WTC11 (cell line): ENCODE measurements at regions not wholly inside any gene's neighbourhood (a gene's known extent, or its start where the extent isn't known, plus 50 kb on each side); places are given as distances from the start of the nearest gene placed in this dataset.

Source experiments
- ATAC-seq: fragments of 200-7000 bp; cut with Tn5 transposase; 2 replicates; pipeline ENCODE4 v1.10.0; 2021; ENCODE audit warnings: mild to moderate bottlenecking, moderate library complexity
- CTCF ChIA-PET: fragments of 300-600 bp; sonication (Branson Sonifier 250); formaldehyde crosslinking; loops from one replicate; lab custom pipeline; 2021; ENCODE audit warnings: antibody characterized with exemption; lab: Charles Lee
- POLR2A ChIA-PET: fragments of 350-600 bp; sonication (Branson Sonifier 250); formaldehyde crosslinking; loops from one replicate; lab custom pipeline; 2021; ENCODE audit warnings: antibody characterized with exemption; lab: Charles Lee
- DNase-seq: peaks from one replicate; pipeline ENCODE4 v3.0.0; 2021; ENCODE audit warnings: low spot score
- H3K27ac Mint-ChIP-seq: 2 replicates; pipeline ENCODE4 v1.8.0; 2021; ENCODE audit warnings: mixed read lengths
- H3K27me3 Mint-ChIP-seq: 2 replicates; pipeline ENCODE4 v1.8.0; 2021; ENCODE audit warnings: low read depth, mild to moderate bottlenecking, moderate library complexity, mixed read lengths
- H3K36me3 Mint-ChIP-seq: 2 replicates; pipeline ENCODE4 v1.8.0; 2021; ENCODE audit warnings: mixed read lengths
- H3K4me1 Mint-ChIP-seq: 2 replicates; pipeline ENCODE4 v1.8.0; 2022; ENCODE audit warnings: mixed read lengths
- H3K4me3 Mint-ChIP-seq: 2 replicates; pipeline ENCODE4 v1.8.0; 2021; ENCODE audit warnings: mild to moderate bottlenecking, moderate library complexity, mixed read lengths
- H3K9me3 Mint-ChIP-seq: 2 replicates; pipeline ENCODE4 v1.8.0; 2021; ENCODE audit warnings: mixed read lengths
- E2F5 ChIP-seq: sonication (generic); formaldehyde crosslinking; IDR thresholded peaks from 2 replicates; pipeline ENCODE4 v1.8.1; 2022; ENCODE audit warnings: mild to moderate bottlenecking, moderate library complexity, missing genetic modification reagents
- HMGA2 ChIP-seq: fragments of 250-450 bp; sonication (Bioruptor Pico); IDR thresholded peaks from 2 replicates; pipeline ENCODE4 v1.4.0; 2021; ENCODE audit warnings: mild to moderate bottlenecking, moderate library complexity
- IRF2 ChIP-seq: sonication (generic); formaldehyde crosslinking; IDR thresholded peaks from 2 replicates; pipeline ENCODE4 v1.8.0; 2022; ENCODE audit warnings: low read depth, missing genetic modification reagents, borderline replicate concordance
- JUN ChIP-seq: sonication (generic); formaldehyde crosslinking; IDR thresholded peaks from 2 replicates; pipeline ENCODE4 v1.8.0; 2023; ENCODE audit warnings: mild to moderate bottlenecking, missing genetic modification reagents
- NFATC4 ChIP-seq: fragments of 250-450 bp; sonication (Bioruptor Pico); IDR thresholded peaks from 2 replicates; pipeline ENCODE4 v1.9.0; 2021; ENCODE audit warnings: mild to moderate bottlenecking
- RORB ChIP-seq: fragments of 250-450 bp; sonication (Bioruptor Pico); IDR thresholded peaks from 2 replicates; pipeline ENCODE4 v1.9.0; 2021; ENCODE audit warnings: mild to moderate bottlenecking
- SMAD3 ChIP-seq: sonication (generic); formaldehyde crosslinking; IDR thresholded peaks from 2 replicates; pipeline ENCODE4 v1.8.0; 2022; ENCODE audit warnings: missing genetic modification reagents, mild to moderate bottlenecking, borderline replicate concordance
- SOX15 ChIP-seq: fragments of 250-450 bp; sonication (Bioruptor Pico); IDR thresholded peaks from 2 replicates; pipeline ENCODE4 v1.9.0; 2021; ENCODE audit warnings: mild to moderate bottlenecking
- TEAD4 ChIP-seq: sonication (generic); formaldehyde crosslinking; IDR thresholded peaks from 2 replicates; pipeline ENCODE4 v1.8.0; 2022; ENCODE audit warnings: mild to moderate bottlenecking, missing genetic modification reagents
- TP53 ChIP-seq: sonication (generic); formaldehyde crosslinking; IDR thresholded peaks from 2 replicates; pipeline ENCODE4 v1.8.1; 2023; ENCODE audit warnings: mild to moderate bottlenecking, missing genetic modification reagents
- ZNF219 ChIP-seq: sonication (generic); formaldehyde crosslinking; IDR thresholded peaks from 2 replicates; pipeline ENCODE4 v1.8.0; 2023; ENCODE audit warnings: missing genetic modification reagents, mild to moderate bottlenecking, borderline replicate concordance
- ZNF232 ChIP-seq: sonication (generic); formaldehyde crosslinking; IDR thresholded peaks from 2 replicates; pipeline ENCODE4 v1.8.0; 2022; ENCODE audit warnings: mild to moderate bottlenecking, missing genetic modification reagents
- ZNF317 ChIP-seq: sonication (generic); formaldehyde crosslinking; IDR thresholded peaks from 2 replicates; pipeline ENCODE4 v1.8.1; 2023; ENCODE audit warnings: low read depth, mild to moderate bottlenecking, moderate library complexity, missing genetic modification reagents, borderline replicate concordance
- ZNF423 ChIP-seq: fragments of 250-450 bp; sonication (Bioruptor Pico); IDR thresholded peaks from 2 replicates; pipeline ENCODE4 v2.1.2; 2022; ENCODE audit warnings: mild to moderate bottlenecking, moderate library complexity
- ZSCAN18 ChIP-seq: fragments of 250-450 bp; sonication (Bioruptor Pico); IDR thresholded peaks from 2 replicates; pipeline ENCODE4 v2.1.2; 2022; ENCODE audit warnings: mild to moderate bottlenecking, moderate library complexity
- TF ChIP-seq, protein P1 (sequence below): sonication (generic); formaldehyde crosslinking; IDR thresholded peaks from 2 replicates; pipeline ENCODE4 v1.8.1; 2022; ENCODE audit warnings: missing genetic modification reagents, borderline replicate concordance
- TF ChIP-seq, protein P2 (sequence below): fragments of 250-450 bp; sonication (Bioruptor Pico); IDR thresholded peaks from 2 replicates; pipeline ENCODE4 v1.9.0; 2021; ENCODE audit warnings: moderate library complexity, mild to moderate bottlenecking, inconsistent platforms, borderline replicate concordance
- TF ChIP-seq, protein P3 (sequence below): sonication (generic); formaldehyde crosslinking; conservative IDR thresholded peaks from 2 replicates; pipeline ENCODE4 v1.8.1; 2022; ENCODE audit warnings: mild to moderate bottlenecking, missing genetic modification reagents
- TF ChIP-seq, protein P4 (sequence below): sonication (generic); formaldehyde crosslinking; IDR thresholded peaks from 2 replicates; pipeline ENCODE4 v1.8.1; 2022; ENCODE audit warnings: low read depth, mild to moderate bottlenecking, moderate library complexity, missing genetic modification reagents, borderline replicate concordance
- TF ChIP-seq, protein P5 (sequence below): sonication (generic); formaldehyde crosslinking; IDR thresholded peaks from 2 replicates; pipeline ENCODE4 v1.8.0; 2022; ENCODE audit warnings: mild to moderate bottlenecking, missing genetic modification reagents
- TF ChIP-seq, protein P6 (sequence below): sonication (generic); formaldehyde crosslinking; IDR thresholded peaks from 2 replicates; pipeline ENCODE4 v1.8.0; 2022; ENCODE audit warnings: missing genetic modification reagents

GRCh38 chr2:81714817-81715216, 1410.3 kb upstream of the LRRTM1 start:
- Mint-ChIP-seq H3K27me3 (no peaks in the 10 kb centered on the region), H3K27ac (no peak overlapping the region), H3K36me3 (no peaks in the 10 kb centered on the region), H3K4me3 (no peak overlapping the region), H3K9me3 (peaks cover 6% of the 10 kb centered on the region; the same call in 1 of the 2 replicates), H3K4me1 (peaks cover 11% of the 10 kb centered on the region)
- TF ChIP-seq, protein P1, sequence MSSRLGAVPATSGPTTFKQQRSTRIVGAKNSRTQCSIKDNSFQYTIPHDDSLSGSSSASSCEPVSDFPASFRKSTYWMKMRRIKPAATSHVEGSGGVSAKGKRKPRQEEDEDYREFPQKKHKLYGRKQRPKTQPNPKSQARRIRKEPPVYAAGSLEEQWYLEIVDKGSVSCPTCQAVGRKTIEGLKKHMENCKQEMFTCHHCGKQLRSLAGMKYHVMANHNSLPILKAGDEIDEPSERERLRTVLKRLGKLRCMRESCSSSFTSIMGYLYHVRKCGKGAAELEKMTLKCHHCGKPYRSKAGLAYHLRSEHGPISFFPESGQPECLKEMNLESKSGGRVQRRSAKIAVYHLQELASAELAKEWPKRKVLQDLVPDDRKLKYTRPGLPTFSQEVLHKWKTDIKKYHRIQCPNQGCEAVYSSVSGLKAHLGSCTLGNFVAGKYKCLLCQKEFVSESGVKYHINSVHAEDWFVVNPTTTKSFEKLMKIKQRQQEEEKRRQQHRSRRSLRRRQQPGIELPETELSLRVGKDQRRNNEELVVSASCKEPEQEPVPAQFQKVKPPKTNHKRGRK, result no peak
- TF ChIP-seq, protein P2, sequence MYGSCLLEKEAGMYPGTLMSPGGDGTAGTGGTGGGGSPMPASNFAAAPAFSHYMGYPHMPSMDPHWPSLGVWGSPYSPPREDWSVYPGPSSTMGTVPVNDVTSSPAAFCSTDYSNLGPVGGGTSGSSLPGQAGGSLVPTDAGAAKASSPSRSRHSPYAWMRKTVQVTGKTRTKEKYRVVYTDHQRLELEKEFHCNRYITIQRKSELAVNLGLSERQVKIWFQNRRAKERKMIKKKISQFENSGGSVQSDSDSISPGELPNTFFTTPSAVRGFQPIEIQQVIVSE (CRISPR knock-in tag), result no peak
- TF ChIP-seq, protein P3, sequence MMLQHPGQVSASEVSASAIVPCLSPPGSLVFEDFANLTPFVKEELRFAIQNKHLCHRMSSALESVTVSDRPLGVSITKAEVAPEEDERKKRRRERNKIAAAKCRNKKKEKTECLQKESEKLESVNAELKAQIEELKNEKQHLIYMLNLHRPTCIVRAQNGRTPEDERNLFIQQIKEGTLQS (CRISPR knock-in tag), result no peak
- TF ChIP-seq RORB (CRISPR knock-in tag) (no peak), ZSCAN18 (CRISPR knock-in tag) (no peak), JUN (no peak), IRF2 (CRISPR knock-in tag) (no peak), ZNF423 (CRISPR knock-in tag) (no peak), ZNF232 (CRISPR knock-in tag) (no peak)
- TF ChIP-seq, protein P4, sequence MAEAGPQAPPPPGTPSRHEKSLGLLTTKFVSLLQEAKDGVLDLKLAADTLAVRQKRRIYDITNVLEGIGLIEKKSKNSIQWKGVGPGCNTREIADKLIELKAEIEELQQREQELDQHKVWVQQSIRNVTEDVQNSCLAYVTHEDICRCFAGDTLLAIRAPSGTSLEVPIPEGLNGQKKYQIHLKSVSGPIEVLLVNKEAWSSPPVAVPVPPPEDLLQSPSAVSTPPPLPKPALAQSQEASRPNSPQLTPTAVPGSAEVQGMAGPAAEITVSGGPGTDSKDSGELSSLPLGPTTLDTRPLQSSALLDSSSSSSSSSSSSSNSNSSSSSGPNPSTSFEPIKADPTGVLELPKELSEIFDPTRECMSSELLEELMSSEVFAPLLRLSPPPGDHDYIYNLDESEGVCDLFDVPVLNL, result no peak
- POLR2A ChIA-PET, result no interaction called here
- DNase-seq (no peak), ATAC-seq (no peak)
- CTCF ChIA-PET, result no interaction called here

GRCh38 chr2:81706856-81707255, 1402.3 kb upstream of the LRRTM1 start:
- TF ChIP-seq NFATC4 (CRISPR knock-in tag), result no peak
- no peak for TF ChIP-seq ZNF232 (CRISPR knock-in tag)
- no peak for TF ChIP-seq ZNF317 (CRISPR knock-in tag)
- no peak for TF ChIP-seq TP53 (CRISPR knock-in tag)
- TF ChIP-seq TEAD4, result no peak
- TF ChIP-seq, all 79 proteins: peak for 0
- Mint-ChIP-seq H3K27me3 (no peaks in the 10 kb centered on the region), H3K36me3 (no peaks in the 10 kb centered on the region), H3K9me3 (no peaks in the 10 kb centered on the region), H3K27ac (no peak overlapping the region), H3K4me3 (no peak overlapping the region), H3K4me1 (no peaks in the 10 kb centered on the region)
- POLR2A ChIA-PET, result no interaction called here
- CTCF ChIA-PET, result interaction anchor here (0.6 kb wide), 1 partner anchor 432 kb away, joined by 3 read pairs; no protein-coding TSS in a partner anchor
- no peak for ATAC-seq
- no peak for DNase-seq

- Mint-ChIP-seq H3K27ac (no peak overlapping the region), H3K4me1 (no peaks in the 10 kb centered on the region), H3K36me3 (no peaks in the 10 kb centered on the region), H3K4me3 (no peak overlapping the region), H3K9me3 (no peaks in the 10 kb centered on the region), H3K27me3 (no peaks in the 10 kb centered on the region)
- no peak for ATAC-seq
- ChIA-PET POLR2A (no interaction called here), CTCF (no interaction called here)
- no peak for DNase-seq
- TF ChIP-seq JUN, result no peak
- TF ChIP-seq IRF2 (CRISPR knock-in tag), result no peak
- TF ChIP-seq, protein P5, sequence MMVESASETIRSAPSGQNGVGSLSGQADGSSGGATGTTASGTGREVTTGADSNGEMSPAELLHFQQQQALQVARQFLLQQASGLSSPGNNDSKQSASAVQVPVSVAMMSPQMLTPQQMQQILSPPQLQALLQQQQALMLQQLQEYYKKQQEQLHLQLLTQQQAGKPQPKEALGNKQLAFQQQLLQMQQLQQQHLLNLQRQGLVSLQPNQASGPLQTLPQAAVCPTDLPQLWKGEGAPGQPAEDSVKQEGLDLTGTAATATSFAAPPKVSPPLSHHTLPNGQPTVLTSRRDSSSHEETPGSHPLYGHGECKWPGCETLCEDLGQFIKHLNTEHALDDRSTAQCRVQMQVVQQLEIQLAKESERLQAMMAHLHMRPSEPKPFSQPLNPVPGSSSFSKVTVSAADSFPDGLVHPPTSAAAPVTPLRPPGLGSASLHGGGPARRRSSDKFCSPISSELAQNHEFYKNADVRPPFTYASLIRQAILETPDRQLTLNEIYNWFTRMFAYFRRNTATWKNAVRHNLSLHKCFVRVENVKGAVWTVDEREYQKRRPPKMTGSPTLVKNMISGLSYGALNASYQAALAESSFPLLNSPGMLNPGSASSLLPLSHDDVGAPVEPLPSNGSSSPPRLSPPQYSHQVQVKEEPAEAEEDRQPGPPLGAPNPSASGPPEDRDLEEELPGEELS (CRISPR knock-in tag), result no peak
- TF ChIP-seq, protein P6, sequence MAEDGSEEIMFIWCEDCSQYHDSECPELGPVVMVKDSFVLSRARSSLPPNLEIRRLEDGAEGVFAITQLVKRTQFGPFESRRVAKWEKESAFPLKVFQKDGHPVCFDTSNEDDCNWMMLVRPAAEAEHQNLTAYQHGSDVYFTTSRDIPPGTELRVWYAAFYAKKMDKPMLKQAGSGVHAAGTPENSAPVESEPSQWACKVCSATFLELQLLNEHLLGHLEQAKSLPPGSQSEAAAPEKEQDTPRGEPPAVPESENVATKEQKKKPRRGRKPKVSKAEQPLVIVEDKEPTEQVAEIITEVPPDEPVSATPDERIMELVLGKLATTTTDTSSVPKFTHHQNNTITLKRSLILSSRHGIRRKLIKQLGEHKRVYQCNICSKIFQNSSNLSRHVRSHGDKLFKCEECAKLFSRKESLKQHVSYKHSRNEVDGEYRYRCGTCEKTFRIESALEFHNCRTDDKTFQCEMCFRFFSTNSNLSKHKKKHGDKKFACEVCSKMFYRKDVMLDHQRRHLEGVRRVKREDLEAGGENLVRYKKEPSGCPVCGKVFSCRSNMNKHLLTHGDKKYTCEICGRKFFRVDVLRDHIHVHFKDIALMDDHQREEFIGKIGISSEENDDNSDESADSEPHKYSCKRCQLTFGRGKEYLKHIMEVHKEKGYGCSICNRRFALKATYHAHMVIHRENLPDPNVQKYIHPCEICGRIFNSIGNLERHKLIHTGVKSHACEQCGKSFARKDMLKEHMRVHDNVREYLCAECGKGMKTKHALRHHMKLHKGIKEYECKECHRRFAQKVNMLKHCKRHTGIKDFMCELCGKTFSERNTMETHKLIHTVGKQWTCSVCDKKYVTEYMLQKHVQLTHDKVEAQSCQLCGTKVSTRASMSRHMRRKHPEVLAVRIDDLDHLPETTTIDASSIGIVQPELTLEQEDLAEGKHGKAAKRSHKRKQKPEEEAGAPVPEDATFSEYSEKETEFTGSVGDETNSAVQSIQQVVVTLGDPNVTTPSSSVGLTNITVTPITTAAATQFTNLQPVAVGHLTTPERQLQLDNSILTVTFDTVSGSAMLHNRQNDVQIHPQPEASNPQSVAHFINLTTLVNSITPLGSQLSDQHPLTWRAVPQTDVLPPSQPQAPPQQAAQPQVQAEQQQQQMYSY, result no peak
- TF ChIP-seq HMGA2 (CRISPR knock-in tag), result no peak
- no peak for TF ChIP-seq ZNF232 (CRISPR knock-in tag)
- TF ChIP-seq ZNF219, result no peak
- TF ChIP-seq SOX15, result no peak
- TF ChIP-seq E2F5 (CRISPR knock-in tag), result no peak
- TF ChIP-seq SMAD3 (CRISPR knock-in tag), result no peak
These were observed 1399.3 kb upstream of the LRRTM1 start for GRCh38 chr2:81703831-81704230.
